CD4-positive, alpha-beta memory T cell (primary cell): ENCODE measurements at regions not wholly inside any gene's neighbourhood (a gene's known extent, or its start where the extent isn't known, plus 50 kb on each side); places are given as distances from the start of the nearest gene placed in this dataset.

Experiments
- CTCF ChIA-PET: fragments of 350-600 bp; sonication (Branson Sonifier 250); formaldehyde crosslinking; loops from one replicate; lab custom pipeline; 2021; ENCODE audit warnings: inconsistent platforms; ENCODE audit not compliant: partially characterized antibody; lab: Charles Lee
- POLR2A ChIA-PET: fragments of 350-600 bp; sonication (Branson Sonifier 250); formaldehyde crosslinking; loops from one replicate; lab custom pipeline; 2021; ENCODE audit not compliant: partially characterized antibody; lab: Charles Lee
- DNase-seq, 5 donors: peaks; one replicate each; pipeline versions ENCODE4 v3.0.0 to v3.0.0-alpha.2; 2020 to 2022; ENCODE audit warnings: mixed read lengths in 1 of 5
- H3K27ac ChIP-seq: one replicate; pipeline ENCODE4 v1.7.0; 2013; ENCODE audit warnings: low read depth, low read length
- H3K27me3 ChIP-seq: 2 replicates; pipeline ENCODE4 v1.7.0; 2013; ENCODE audit warnings: mild to moderate bottlenecking, low read length, moderate library complexity; ENCODE audit not compliant: insufficient read depth
- H3K36me3 ChIP-seq: 2 replicates; pipeline ENCODE4 v1.7.0; 2013; ENCODE audit warnings: mild to moderate bottlenecking, low read length, moderate library complexity; ENCODE audit not compliant: insufficient read depth
- H3K4me1 ChIP-seq: 2 replicates; pipeline ENCODE4 v1.7.0; 2013; ENCODE audit warnings: mild to moderate bottlenecking, low read length, moderate library complexity; ENCODE audit not compliant: insufficient read depth
- H3K4me3 ChIP-seq, 2 donors: one replicate each; pipeline ENCODE4 v1.7.0; 2013; ENCODE audit warnings: low read length in 2 of 2, mild to moderate bottlenecking in 1 of 2
- H3K9me3 ChIP-seq, 2 donors: one replicate each; pipeline ENCODE4 v1.7.0; 2013; ENCODE audit warnings: low read length in 2 of 2, control low read depth in 1 of 2; ENCODE audit not compliant: control insufficient read depth in 1 of 2
- H3K27ac Mint-ChIP-seq, 7 donors: one replicate each; pipeline ENCODE4 v1.8.0; 2020 to 2021; ENCODE audit warnings: mixed read lengths in 7 of 7, mild to moderate bottlenecking in 6 of 7, inconsistent platforms in 3 of 7, moderate library complexity in 3 of 7
- H3K27me3 Mint-ChIP-seq, 2 donors: one replicate each; pipeline ENCODE4 v1.8.0; 2020 to 2021; ENCODE audit warnings: mixed read lengths in 2 of 2
- H3K36me3 Mint-ChIP-seq, 2 donors: one replicate each; pipeline ENCODE4 v1.8.0; 2020 to 2021; ENCODE audit warnings: mixed read lengths in 2 of 2, inconsistent platforms in 1 of 2, mild to moderate bottlenecking in 1 of 2
- H3K4me1 Mint-ChIP-seq, 4 donors: one replicate each; pipeline ENCODE4 v1.8.0; 2020 to 2021; ENCODE audit warnings: mixed read lengths in 4 of 4, mild to moderate bottlenecking in 1 of 4
- H3K4me3 Mint-ChIP-seq, 8 donors: one replicate each; pipeline ENCODE4 v1.8.0; 2020 to 2021; ENCODE audit warnings: mixed read lengths in 8 of 8, mild to moderate bottlenecking in 7 of 8, moderate library complexity in 6 of 8, inconsistent platforms in 3 of 8
- H3K9me3 Mint-ChIP-seq, 8 donors: one replicate each; pipeline ENCODE4 v1.8.0; 2020 to 2021; ENCODE audit warnings: mixed read lengths in 8 of 8, mild to moderate bottlenecking in 5 of 8, inconsistent platforms in 3 of 8, moderate library complexity in 1 of 8
- intact Hi-C: fragments of 100-400 bp; cut with micrococcal nuclease; formaldehyde crosslinking; loops from one replicate; pipeline ENCODE4 v1.15.1; 2023

DNA sequence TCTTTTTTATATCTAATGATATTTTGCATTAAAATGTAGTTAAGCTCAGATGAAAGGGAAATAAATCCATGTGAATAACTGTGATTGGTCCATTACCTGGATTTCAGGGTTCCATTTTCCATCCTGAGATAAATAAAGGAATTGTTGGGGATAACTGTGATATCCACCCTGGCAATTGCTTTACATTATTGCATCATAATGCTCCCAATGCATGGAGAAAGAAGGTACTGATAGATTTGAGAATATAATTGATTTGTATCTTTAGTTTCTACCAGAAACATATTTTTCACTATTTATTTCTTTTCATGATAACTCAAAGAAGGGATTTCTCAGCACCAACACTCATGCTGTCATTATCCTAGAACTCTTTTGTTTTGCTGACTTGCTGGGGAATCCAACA, 102.0 kb upstream of the KCNQ5 start:
- no peak overlapping the region for H3K27ac ChIP-seq
- H3K36me3 ChIP-seq, result no peaks in the 10 kb centered on the region
- Mint-ChIP-seq H3K27ac (no peak overlapping the region), H3K36me3 (no peaks in the 10 kb centered on the region), H3K27me3 (peaks cover 2% of the 10 kb centered on the region in 2 donors), H3K9me3 (peaks cover 0 to 2% (median 0%) of the 10 kb centered on the region in 8 donors), H3K4me1 (no peaks in the 10 kb centered on the region), H3K4me3 (no peak overlapping the region)
- ChIA-PET CTCF (no interaction called here), POLR2A (no interaction called here)
- H3K9me3 ChIP-seq, result no peaks in the 10 kb centered on the region
- intact Hi-C loops, result loop anchor here (5.0 kb wide), 1 partner anchor 102 kb away; the partner anchor contains the start of gene KCNQ5
- no peak overlapping the region for H3K4me3 ChIP-seq
- H3K27me3 ChIP-seq, result no peaks in the 10 kb centered on the region
- no peaks in the 10 kb centered on the region for H3K4me1 ChIP-seq
- no peak for DNase-seq

DNA sequence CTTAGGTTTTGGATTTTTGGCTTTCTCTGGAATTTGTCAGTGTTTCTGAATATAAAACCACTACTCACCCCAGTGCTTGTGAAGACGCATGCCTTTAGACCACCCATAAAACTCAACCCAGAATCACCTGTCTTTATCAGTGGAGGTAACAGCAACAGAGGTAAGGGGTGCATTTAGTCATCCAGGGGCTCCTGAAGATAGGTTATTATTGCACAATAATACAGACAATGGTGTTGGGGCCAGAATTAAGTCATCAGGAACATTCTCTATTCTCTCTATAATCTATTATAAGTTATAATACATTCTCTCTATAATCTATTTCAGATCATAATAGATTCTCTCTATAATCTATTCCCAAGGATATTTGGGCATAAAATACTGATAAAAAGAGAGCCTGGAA, 100.2 kb upstream of the KCNQ5 start:
- CTCF ChIA-PET, result no interaction called here

DNA sequence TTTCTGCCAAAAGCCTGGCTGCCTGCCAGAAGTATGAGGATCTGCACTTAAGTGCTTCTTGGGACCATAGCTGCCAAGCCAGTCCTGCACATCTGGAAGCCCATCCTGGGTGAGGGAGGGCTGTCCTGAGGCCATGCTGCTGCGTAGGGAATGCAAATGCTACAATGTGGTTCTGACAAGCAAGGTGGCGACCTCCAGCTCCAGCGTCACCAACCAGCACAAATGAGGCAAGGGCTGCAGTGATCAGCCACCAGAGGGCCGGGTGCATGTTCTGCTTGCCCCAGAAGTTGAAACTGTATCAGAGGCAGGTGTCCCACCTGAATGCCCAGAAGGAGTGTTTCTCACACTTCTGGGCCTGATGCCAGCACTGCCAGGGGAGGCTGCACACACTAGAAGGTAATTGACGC, 99.1 kb upstream of the KCNQ5 start:
- Mint-ChIP-seq H3K27ac (peak overlapping the region in 1 of 7 donors; percentile 9), H3K27me3 (peaks cover 2 to 9% of the 10 kb centered on the region in 2 donors), H3K36me3 (no peaks in the 10 kb centered on the region), H3K4me1 (no peaks in the 10 kb centered on the region), H3K4me3 (no peak overlapping the region), H3K9me3 (no peaks in the 10 kb centered on the region)
- Histone ChIP-seq H3K27me3 (no peaks in the 10 kb centered on the region), H3K4me1 (no peaks in the 10 kb centered on the region), H3K27ac (no peak overlapping the region), H3K4me3 (no peak overlapping the region), H3K36me3 (no peaks in the 10 kb centered on the region), H3K9me3 (no peaks in the 10 kb centered on the region)
- POLR2A ChIA-PET, result no interaction called here
- CTCF ChIA-PET, result no interaction called here
- intact Hi-C loops, result loop anchor here (5.0 kb wide), 1 partner anchor 100 kb away; the partner anchor contains the start of gene KCNQ5
- DNase-seq, result peak in 2 of 5 donors; percentile 2 to 5

More for the DNA sequence above, 100.2 kb upstream of the KCNQ5 start:
- no peaks in the 10 kb centered on the region for H3K9me3 ChIP-seq
- no peaks in the 10 kb centered on the region for H3K4me1 ChIP-seq
- H3K36me3 ChIP-seq, result no peaks in the 10 kb centered on the region
- Mint-ChIP-seq H3K36me3 (no peaks in the 10 kb centered on the region), H3K27ac (no peak overlapping the region), H3K9me3 (no peaks in the 10 kb centered on the region), H3K4me3 (no peak overlapping the region), H3K4me1 (no peaks in the 10 kb centered on the region), H3K27me3 (peaks cover 2 to 9% of the 10 kb centered on the region in 2 donors)
- H3K27me3 ChIP-seq, result no peaks in the 10 kb centered on the region
- DNase-seq, result no peak
- intact Hi-C loops, result loop anchor here (5.0 kb wide), 1 partner anchor 101 kb away; the partner anchor contains the start of gene KCNQ5
- POLR2A ChIA-PET, result no interaction called here
- no peak overlapping the region for H3K4me3 ChIP-seq
- H3K27ac ChIP-seq, result no peak overlapping the region

DNA sequence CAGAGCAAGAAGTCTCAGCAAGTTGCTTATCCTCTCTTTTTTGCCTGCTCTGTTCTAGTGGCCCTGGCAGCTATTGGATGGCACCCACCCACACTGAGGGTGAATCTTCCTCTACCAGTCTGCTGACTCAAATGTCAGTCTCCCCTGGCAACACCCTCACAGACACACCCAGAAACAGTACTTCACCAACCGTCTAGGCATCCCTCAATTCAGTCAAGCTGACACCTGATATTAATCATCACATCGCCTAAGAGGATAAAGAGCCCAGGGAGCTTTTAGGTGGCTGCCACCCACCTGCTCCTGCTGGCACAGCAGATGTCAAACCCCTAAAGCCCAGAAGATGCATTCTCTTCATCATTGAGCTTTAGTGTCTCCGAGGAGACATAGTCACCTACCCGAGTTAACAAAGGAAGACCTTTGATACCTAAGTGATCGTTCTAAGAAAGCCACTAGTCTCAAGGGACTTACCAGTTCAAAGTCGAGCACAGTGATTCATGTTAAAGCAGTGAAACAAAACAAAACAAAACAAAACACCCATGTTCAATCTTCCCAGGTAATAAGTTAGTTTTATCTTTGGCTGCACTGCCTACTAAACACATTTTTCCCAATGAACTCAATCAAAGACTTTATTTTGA, 97.7 kb upstream of the KCNQ5 start:
- Histone ChIP-seq H3K4me3 (no peak overlapping the region), H3K27ac (no peak overlapping the region), H3K9me3 (no peaks in the 10 kb centered on the region), H3K27me3 (no peaks in the 10 kb centered on the region), H3K36me3 (no peaks in the 10 kb centered on the region), H3K4me1 (no peaks in the 10 kb centered on the region)
- intact Hi-C loops, result loop anchor here (5.0 kb wide), 1 partner anchor 98 kb away; the partner anchor contains the start of gene KCNQ5
- Mint-ChIP-seq H3K36me3 (no peaks in the 10 kb centered on the region), H3K4me3 (no peak overlapping the region), H3K4me1 (no peaks in the 10 kb centered on the region), H3K27me3 (peaks cover 2 to 9% of the 10 kb centered on the region in 2 donors), H3K27ac (no peak overlapping the region), H3K9me3 (no peaks in the 10 kb centered on the region)
- DNase-seq, result no peak
- ChIA-PET POLR2A (no interaction called here), CTCF (no interaction called here)

DNA sequence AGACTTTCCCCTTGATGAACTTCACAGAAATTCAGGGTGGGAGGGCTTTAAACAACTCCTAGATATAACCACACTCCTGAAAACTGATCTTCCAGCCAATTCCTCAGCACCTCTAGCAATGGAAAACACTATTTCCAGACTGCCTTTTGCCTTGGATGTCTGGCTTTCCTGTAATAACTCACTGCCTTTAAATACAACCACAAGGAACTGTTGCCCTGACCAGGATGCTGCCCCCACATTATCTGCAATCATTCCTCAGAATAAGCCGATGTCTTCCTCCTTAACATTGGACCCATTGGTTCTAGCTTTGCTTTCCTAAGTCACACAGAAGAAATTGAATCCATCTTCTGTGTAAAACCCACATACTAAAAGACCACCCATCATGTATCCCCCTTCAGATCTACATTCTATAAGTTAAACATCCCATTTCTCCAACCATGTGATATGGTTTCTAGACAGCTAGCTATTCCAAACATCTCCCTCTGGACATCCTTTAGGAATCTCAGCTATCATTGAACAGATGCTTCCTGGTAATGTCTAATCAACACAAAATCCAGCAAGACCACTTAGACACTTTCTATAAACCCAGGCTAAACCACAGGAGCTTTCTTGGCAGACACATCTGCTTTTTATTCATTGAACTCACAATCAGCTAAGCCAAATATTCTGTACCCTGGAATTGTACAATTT, 95.9 kb upstream of the KCNQ5 start:
- CTCF ChIA-PET, result no interaction called here
- intact Hi-C loops, result no loop called here
- no peak overlapping the region for H3K27ac ChIP-seq

DNA sequence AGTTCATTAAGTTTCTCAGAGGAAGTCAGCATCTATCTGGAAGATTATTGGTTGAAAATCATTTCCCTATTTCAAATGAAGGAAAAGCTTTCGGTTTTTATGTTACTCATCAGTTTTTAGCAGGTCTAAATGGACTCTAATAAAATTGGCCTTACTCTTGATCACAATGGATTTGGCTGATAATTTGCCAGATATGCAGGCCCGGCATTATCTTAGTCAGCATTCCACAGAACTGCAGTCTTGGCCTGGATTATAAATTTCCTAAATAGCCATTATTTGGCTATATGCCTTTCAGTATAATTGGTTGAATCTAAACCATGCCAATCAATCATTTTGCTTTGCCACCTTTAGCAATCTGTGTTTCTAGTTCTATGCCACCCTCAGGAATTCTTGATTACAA, 91.7 kb upstream of the KCNQ5 start:
- POLR2A ChIA-PET, result no interaction called here

More for the DNA sequence above, 95.9 kb upstream of the KCNQ5 start:
- POLR2A ChIA-PET, result no interaction called here
- Histone ChIP-seq H3K4me3 (no peak overlapping the region), H3K9me3 (no peaks in the 10 kb centered on the region), H3K36me3 (no peaks in the 10 kb centered on the region), H3K27me3 (no peaks in the 10 kb centered on the region), H3K4me1 (no peaks in the 10 kb centered on the region)
- Mint-ChIP-seq H3K27ac (no peak overlapping the region), H3K27me3 (peaks cover 0 to 11% of the 10 kb centered on the region in 2 donors), H3K36me3 (no peaks in the 10 kb centered on the region), H3K9me3 (no peaks in the 10 kb centered on the region), H3K4me1 (no peaks in the 10 kb centered on the region), H3K4me3 (no peak overlapping the region)
- DNase-seq, result no peak

DNA sequence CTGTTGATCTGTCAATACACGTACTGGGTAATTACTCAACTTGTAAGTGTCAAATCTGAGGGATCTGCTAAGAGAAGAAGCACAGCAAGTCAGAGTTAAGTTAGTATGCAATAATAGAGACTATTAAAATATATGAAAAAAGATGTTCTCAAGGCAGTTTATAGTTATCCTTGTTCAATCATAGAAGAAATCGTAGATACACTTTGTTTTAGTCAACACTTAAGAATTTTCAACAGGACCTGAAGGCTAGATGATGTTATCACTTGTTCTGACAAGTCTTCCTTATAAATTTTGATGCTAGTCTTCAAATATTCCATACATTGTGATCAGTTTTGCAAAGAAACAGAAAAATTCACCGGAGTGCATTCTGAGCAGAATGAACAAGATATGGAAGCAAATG, 91.1 kb upstream of the KCNQ5 start:
- Histone ChIP-seq H3K27me3 (no peaks in the 10 kb centered on the region), H3K4me1 (no peaks in the 10 kb centered on the region), H3K4me3 (no peak overlapping the region), H3K9me3 (no peaks in the 10 kb centered on the region), H3K27ac (no peak overlapping the region), H3K36me3 (no peaks in the 10 kb centered on the region)
- intact Hi-C loops, result loop anchor here (1.0 kb wide), 1 partner anchor 600 kb away; no protein-coding TSS in a partner anchor
- ChIA-PET POLR2A (no interaction called here), CTCF (no interaction called here)
- Mint-ChIP-seq H3K27ac (no peak overlapping the region), H3K4me3 (no peak overlapping the region), H3K27me3 (peaks cover 2 to 11% of the 10 kb centered on the region in 2 donors), H3K9me3 (no peaks in the 10 kb centered on the region), H3K36me3 (no peaks in the 10 kb centered on the region), H3K4me1 (no peaks in the 10 kb centered on the region)
- no peak for DNase-seq

More for the DNA sequence above, 91.7 kb upstream of the KCNQ5 start:
- intact Hi-C loops, result no loop called here
- Mint-ChIP-seq H3K4me3 (no peak overlapping the region), H3K36me3 (no peaks in the 10 kb centered on the region), H3K4me1 (no peaks in the 10 kb centered on the region), H3K27ac (no peak overlapping the region), H3K9me3 (no peaks in the 10 kb centered on the region), H3K27me3 (peaks cover 2 to 13% of the 10 kb centered on the region in 2 donors)
- Histone ChIP-seq H3K27ac (no peak overlapping the region), H3K9me3 (no peaks in the 10 kb centered on the region), H3K4me3 (no peak overlapping the region), H3K27me3 (no peaks in the 10 kb centered on the region), H3K4me1 (no peaks in the 10 kb centered on the region), H3K36me3 (no peaks in the 10 kb centered on the region)
- DNase-seq, result no peak
- CTCF ChIA-PET, result no interaction called here
